ENCODE measurements at regions not wholly inside any gene's neighbourhood (a gene's known extent, or its start where the extent isn't known, plus 50 kb on each side); places are given as distances from the start of the nearest gene placed in this dataset.

- H2AFZ ChIP-seq (ENCODE audit: low read depth, low read length, poor library complexity, severe bottlenecking), result no peak overlapping the region
- TF ChIP-seq SIN3A (IDR thresholded peaks at IDR 0.05; ENCODE audit: low read depth) (no peak), JUND (IDR thresholded peaks at IDR 0.05) (no peak), SP1 (IDR thresholded peaks at IDR 0.05; ENCODE audit: low read depth) (no peak), RAD21 (IDR thresholded peaks at IDR 0.05; ENCODE audit: low read depth) (no peak), ZFX (IDR thresholded peaks at IDR 0.05) (no peak), FOSL1 (IDR thresholded peaks at IDR 0.05; ENCODE audit: low read depth) (no peak), ELF1 (IDR thresholded peaks at IDR 0.05; ENCODE audit: borderline replicate concordance, low read depth) (no peak), TCF7L2 (IDR thresholded peaks at IDR 0.05; ENCODE audit: borderline replicate concordance, extremely low read depth, insufficient read depth, insufficient read length) (no peak)
- no peaks in the 10 kb centered on the region for H3K9me2 ChIP-seq (ENCODE audit: insufficient read depth)
- H4K20me1 ChIP-seq (ENCODE audit: insufficient read depth), result no peaks in the 10 kb centered on the region
- H3K9me3 ChIP-seq (ENCODE audit: control insufficient read depth in 1 of 2, insufficient read depth in 1 of 2, low read depth in 1 of 2, low read length in 2 of 2), result no peaks in the 10 kb centered on the region
- RAD21 ChIA-PET (ENCODE audit: low non-redundant PET in 1 of 2, low total read pairs in 2 of 2, uncharacterized antibody in 2 of 2, unreplicated experiment in 2 of 2), result interaction anchor here in 1 of 2 experiments (0.6 kb wide), 1 partner anchor 15 kb away, joined by 3 read pairs; no protein-coding TSS in a partner anchor
- intact Hi-C loops (cut with micrococcal nuclease), result no loop called here
- no TSS peak for BruUV-seq (replicated peaks)
- H3K27me3 ChIP-seq (ENCODE audit: insufficient read depth, low read length), result no peaks in the 10 kb centered on the region
- H3K4me1 ChIP-seq (ENCODE audit: control insufficient read depth in 1 of 2, insufficient read depth in 2 of 2, low read length in 2 of 2), result peaks cover 0 to 5% of the 10 kb centered on the region in 2 experiments; a peak in 2 of 4 replicates
- no peak overlapping the region for H3K9ac ChIP-seq (ENCODE audit: low read length)
- CTCF ChIA-PET, result no interaction called here
- POLR2A ChIA-PET, result no interaction called here
- no peaks in the 10 kb centered on the region for H3K36me3 ChIP-seq (ENCODE audit: control insufficient read depth in 1 of 2, insufficient read depth in 2 of 2, low read length in 2 of 2)
- H3K4me2 ChIP-seq (ENCODE audit: low read length), result no peak overlapping the region
- no peak for DNase-seq (ENCODE audit: low read depth, low spot score)
- H3K79me2 ChIP-seq (ENCODE audit: insufficient read depth, low read length), result no peaks in the 10 kb centered on the region
- H3K4me3 ChIP-seq (replicated peaks in 1 of 2; ENCODE audit: low read depth in 1 of 2, low read length in 2 of 2), result no peak overlapping the region
- H3K27ac ChIP-seq (ENCODE audit: low read depth, low read length), result no peak overlapping the region
- ATAC-seq, result no peak
Measured at GRCh38 chr2:150075831-150076230, 411.6 kb downstream of the RND3 start.

GRCh38 chr2:150066490-150066889, 421.0 kb downstream of the RND3 start:
- H3K79me2 ChIP-seq (ENCODE audit: insufficient read depth, low read length), result no peaks in the 10 kb centered on the region
- DNase-seq (ENCODE audit: low read depth, low spot score), result no peak
- H3K4me1 ChIP-seq (ENCODE audit: control insufficient read depth in 1 of 2, insufficient read depth in 2 of 2, low read length in 2 of 2), result no peaks in the 10 kb centered on the region
- H3K36me3 ChIP-seq (ENCODE audit: control insufficient read depth in 1 of 2, insufficient read depth in 2 of 2, low read length in 2 of 2), result no peaks in the 10 kb centered on the region
- no TSS peak for BruUV-seq (replicated peaks)
- ChIA-PET RAD21 (ENCODE audit: low non-redundant PET in 1 of 2, low total read pairs in 2 of 2, uncharacterized antibody in 2 of 2, unreplicated experiment in 2 of 2) (no interaction called here), POLR2A (no interaction called here), CTCF (no interaction called here)
- H3K27ac ChIP-seq (ENCODE audit: low read depth, low read length), result no peak overlapping the region
- no peaks in the 10 kb centered on the region for H4K20me1 ChIP-seq (ENCODE audit: insufficient read depth)
- intact Hi-C loops (cut with micrococcal nuclease), result no loop called here
- no peak overlapping the region for H3K4me3 ChIP-seq (replicated peaks in 1 of 2; ENCODE audit: low read depth in 1 of 2, low read length in 2 of 2)
- H3K9me2 ChIP-seq (ENCODE audit: insufficient read depth), result no peaks in the 10 kb centered on the region
- TF ChIP-seq CTCF (IDR thresholded peaks at IDR 0.05 in 2 of 3, conservative IDR thresholded peaks at IDR 0.05 in 1 of 3; ENCODE audit: borderline replicate concordance in 1 of 3, insufficient read depth in 1 of 3, low read depth in 2 of 3, low read length in 2 of 3) (no peak), SRF (IDR thresholded peaks at IDR 0.05; ENCODE audit: low read depth) (no peak), JUND (IDR thresholded peaks at IDR 0.05) (no peak), EZH2 (IDR thresholded peaks at IDR 0.05) (no peak), YY1 (IDR thresholded peaks at IDR 0.05; ENCODE audit: extremely low read depth, insufficient replicate concordance, low read depth, low read length) (no peak), ELF1 (IDR thresholded peaks at IDR 0.05; ENCODE audit: borderline replicate concordance, low read depth) (no peak), TCF7L2 (IDR thresholded peaks at IDR 0.05; ENCODE audit: borderline replicate concordance, extremely low read depth, insufficient read depth, insufficient read length) (no peak), POLR2AphosphoS5 (IDR thresholded peaks at IDR 0.05; ENCODE audit: low read depth, low read length) (no peak), POLR2A (IDR thresholded peaks at IDR 0.05; ENCODE audit: borderline replicate concordance, extremely low read depth, insufficient read depth, insufficient read length) (no peak), CBX3 (IDR thresholded peaks at IDR 0.05; ENCODE audit: low read depth) (no peak), ZNF274 (IDR thresholded peaks at IDR 0.05; ENCODE audit: low read depth, low read length) (no peak)
- H2AFZ ChIP-seq (ENCODE audit: low read depth, low read length, poor library complexity, severe bottlenecking), result no peak overlapping the region
- no peaks in the 10 kb centered on the region for H3K9me3 ChIP-seq (ENCODE audit: control insufficient read depth in 1 of 2, insufficient read depth in 1 of 2, low read depth in 1 of 2, low read length in 2 of 2)
- H3K4me2 ChIP-seq (ENCODE audit: low read length), result no peak overlapping the region
- no peak overlapping the region for H3K9ac ChIP-seq (ENCODE audit: low read length)
- no peak for ATAC-seq
- H3K27me3 ChIP-seq (ENCODE audit: insufficient read depth, low read length), result no peaks in the 10 kb centered on the region
